Endothelial cell of umbilical vein (primary cell): ENCODE measurements at regions not wholly inside any gene's neighbourhood (a gene's known extent, or its start where the extent isn't known, plus 50 kb on each side); places are given as distances from the start of the nearest gene placed in this dataset.

ENCODE experiments used
- BruUV-seq: library from RNA; stranded (reverse); fragments of 400-500 nt; replicated peaks from 2 replicates; lab custom pipeline; 2021; lab: Mats Ljungman, UMichigan
- CTCF ChIA-PET: fragments of 300-600, 350-600 bp; sonication (Branson Sonifier 250); formaldehyde crosslinking; loops from one replicate; lab custom pipeline; 2021; ENCODE audit warnings: antibody characterized with exemption, inconsistent platforms; lab: Charles Lee
- POLR2A ChIA-PET: fragments of 300-600, 350-600 bp; sonication (Branson Sonifier 250); formaldehyde crosslinking; loops from one replicate; lab custom pipeline; 2021; ENCODE audit warnings: antibody characterized with exemption, inconsistent platforms; lab: Charles Lee
- DNase-seq: peaks from one replicate; pipeline ENCODE4 v3.0.0-alpha.2; 2011; ENCODE audit warnings: low read depth, low spot score
- FAIRE-seq: peaks from 2 replicates; lab custom pipeline; 2011; peaks lifted over from hg19 to GRCh38; lab: Jason Lieb, UNC
- H2AFZ ChIP-seq: 2 replicates; pipeline ENCODE4 v1.6.0; 2012; ENCODE audit warnings: low read depth, low read length, control low read depth, inconsistent platforms
- H3K27ac ChIP-seq: 2 replicates; pipeline ENCODE4 v1.5.1; 2011; ENCODE audit warnings: low read depth, mild to moderate bottlenecking, control low read depth, low read length, moderate library complexity; ENCODE audit not compliant: insufficient read depth
- H3K27me3 ChIP-seq, 2 experiments: 2 replicates each; pipeline versions ENCODE4 v1.6.0 to v1.6.1; 2011; ENCODE audit warnings: low read length in 2 of 2, mixed read lengths in 1 of 2; ENCODE audit not compliant: control insufficient read depth in 2 of 2, insufficient read depth in 2 of 2
- H3K36me3 ChIP-seq, 2 experiments: 2 replicates in 1 of 2; 3 replicates in 1 of 2; pipeline ENCODE4 v1.5.1; 2011; ENCODE audit warnings: low read length in 2 of 2, mild to moderate bottlenecking in 1 of 2, moderate library complexity in 1 of 2; ENCODE audit not compliant: control insufficient read depth in 2 of 2, insufficient read depth in 2 of 2; ENCODE audit errors: extremely low read depth in 1 of 2
- H3K4me1 ChIP-seq: 3 replicates; pipeline ENCODE4 v1.5.1; 2011; ENCODE audit warnings: mild to moderate bottlenecking, low read length; ENCODE audit not compliant: control insufficient read depth, insufficient read depth; ENCODE audit errors: extremely low read depth
- H3K4me2 ChIP-seq: 2 replicates; pipeline ENCODE4 v1.6.1; 2011; ENCODE audit warnings: low read length, control low read depth, mixed read lengths; ENCODE audit not compliant: insufficient read depth
- H3K4me3 ChIP-seq, 3 experiments: fragments of 200-600 bp in 1 of 3; sonication (generic), shearing (Covaris generic) in 1 of 3; replicated peaks in 1 of 3; 2 replicates each; pipeline ENCODE4 v1.5.1; 2011 to 2016; ENCODE audit warnings: control low read depth in 3 of 3, low read length in 3 of 3, mild to moderate bottlenecking in 2 of 3, inconsistent platforms in 1 of 3, low read depth in 1 of 3, moderate library complexity in 1 of 3; ENCODE audit not compliant: insufficient read depth in 1 of 3
- H3K79me2 ChIP-seq: 2 replicates; pipeline ENCODE4 v1.6.0; 2012; ENCODE audit warnings: low read length, inconsistent platforms; ENCODE audit not compliant: control insufficient read depth, insufficient read depth
- H3K9ac ChIP-seq: replicated peaks from 2 replicates; pipeline ENCODE3; 2011; ENCODE audit warnings: low read length, control low read depth; ENCODE audit not compliant: insufficient read depth; ENCODE audit errors: extremely low read depth
- H3K9me1 ChIP-seq: replicated peaks from 3 replicates; pipeline ENCODE4 v1.6.0; 2011; ENCODE audit warnings: mild to moderate bottlenecking, low read length; ENCODE audit not compliant: control insufficient read depth, insufficient read depth; ENCODE audit errors: extremely low read depth
- H3K9me3 ChIP-seq: replicated peaks from 2 replicates; pipeline ENCODE4 v1.5.1; 2012; ENCODE audit warnings: low read length, inconsistent platforms; ENCODE audit not compliant: control insufficient read depth, insufficient read depth
- H4K20me1 ChIP-seq: replicated peaks from 2 replicates; pipeline ENCODE3; 2011; ENCODE audit warnings: mild to moderate bottlenecking, low read length; ENCODE audit not compliant: control insufficient read depth, insufficient read depth; ENCODE audit errors: extremely low read depth
- CTCF ChIP-seq, 2 donors: IDR thresholded peaks; 1 replicate in 1 of 2; 2 replicates in 1 of 2; pipeline ENCODE4 v1.5.1; 2011; ENCODE audit warnings: low read length in 2 of 2, mild to moderate bottlenecking in 2 of 2, moderate library complexity in 2 of 2, control low read depth in 1 of 2, inconsistent platforms in 1 of 2, low read depth in 1 of 2; ENCODE audit not compliant: insufficient read depth in 1 of 2; ENCODE audit errors: extremely low read depth in 1 of 2
- EZH2 ChIP-seq: IDR thresholded peaks from 2 replicates; pipeline ENCODE4 v1.6.1; 2012; ENCODE audit warnings: borderline replicate concordance, low read depth, mild to moderate bottlenecking, moderate library complexity, low read length, inconsistent platforms; ENCODE audit not compliant: severe bottlenecking
- FOS ChIP-seq: IDR thresholded peaks from 2 replicates; pipeline ENCODE4 v1.6.1; 2011; ENCODE audit warnings: mild to moderate bottlenecking, low read length, moderate library complexity, borderline replicate concordance; ENCODE audit not compliant: insufficient read depth
- GATA2 ChIP-seq: IDR thresholded peaks from 2 replicates; pipeline ENCODE4 v1.7.0; 2011; ENCODE audit warnings: low read depth, mild to moderate bottlenecking, moderate library complexity, mixed read lengths, low read length; ENCODE audit not compliant: insufficient read length, insufficient read depth
- JUN ChIP-seq: IDR thresholded peaks from 2 replicates; pipeline ENCODE4 v1.6.1; 2011; ENCODE audit warnings: borderline replicate concordance, low read depth; ENCODE audit not compliant: insufficient read length, insufficient read depth
- MYC ChIP-seq: IDR thresholded peaks from one replicate; pipeline ENCODE4 v1.6.1; 2011; ENCODE audit warnings: mild to moderate bottlenecking, low read depth, low read length
- POLR2A ChIP-seq: IDR thresholded peaks from 2 replicates; pipeline ENCODE4 v1.6.1; 2012; ENCODE audit warnings: low read depth, mild to moderate bottlenecking, control low read depth, low read length
- POLR2AphosphoS5 ChIP-seq: IDR thresholded peaks from 2 replicates; pipeline ENCODE4 v1.6.1; 2012; ENCODE audit warnings: low read depth, mild to moderate bottlenecking, control low read depth, low read length, moderate library complexity; ENCODE audit not compliant: insufficient read depth
- dilution Hi-C: fragments of 300-500 bp; cut with MboI; formaldehyde crosslinking; loops from one replicate; pipeline ENCODE4 v1.15.0; 2019; ENCODE audit warnings: low sequenced_read_pairs; ENCODE audit not compliant: extremely low pct_ligation_motif_present
- intact Hi-C: fragments of 100-400 bp; cut with micrococcal nuclease; formaldehyde crosslinking; loops from one replicate; pipeline ENCODE4 v1.10.0; 2022
- TF ChIP-seq, protein P1 (sequence below): IDR thresholded peaks from 2 replicates; pipeline ENCODE4 v1.6.1; 2011; ENCODE audit not compliant: insufficient read depth, insufficient read length

DNA sequence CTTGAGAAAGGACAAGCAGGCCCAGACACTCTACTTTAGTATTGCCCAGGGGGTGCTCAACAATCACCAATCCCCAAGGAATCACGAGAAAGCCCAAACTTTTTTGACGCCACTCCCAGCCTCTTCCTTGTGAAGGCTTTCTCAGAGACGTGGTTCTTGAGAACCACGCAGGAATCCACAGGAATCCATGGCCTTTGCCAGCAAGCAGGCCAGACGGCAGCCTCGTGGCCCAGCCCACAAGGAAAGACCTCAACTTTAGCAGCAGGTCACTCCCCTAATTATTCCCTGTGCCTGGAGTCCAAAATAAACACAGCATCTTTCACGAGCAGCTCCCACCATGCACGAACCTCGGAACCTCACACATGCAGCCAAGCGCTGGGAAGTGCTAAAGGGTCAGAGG, 104.2 kb downstream of the WT1 start:
- dilution Hi-C loops (no loop called here), intact Hi-C loops (no loop called here)
- no peak overlapping the region for H2AFZ ChIP-seq
- H3K27ac ChIP-seq, result no peak overlapping the region
- no peaks in the 10 kb centered on the region for H4K20me1 ChIP-seq
- H3K9ac ChIP-seq, result no peak overlapping the region
- CTCF ChIA-PET, result interaction anchor here (5.2 kb wide), 1 partner anchor 7 kb away, joined by 60 read pairs; no protein-coding TSS in a partner anchor
- no peaks in the 10 kb centered on the region for H3K79me2 ChIP-seq
- POLR2A ChIA-PET, result no interaction called here
- no TSS peak for BruUV-seq
- peaks cover 0 to 8% of the 10 kb centered on the region in 2 experiments for H3K27me3 ChIP-seq
- no peak overlapping the region for H3K4me2 ChIP-seq
- DNase-seq (no peak), FAIRE-seq (no peak)
- H3K36me3 ChIP-seq, result no peaks in the 10 kb centered on the region
- TF ChIP-seq POLR2A, result no peak
- no peak for TF ChIP-seq CTCF (IDR thresholded peaks at IDR 0.05; ENCODE audit: extremely low read depth in 1 of 2, insufficient read depth in 1 of 2, low read depth in 1 of 2, low read length in 2 of 2)
- TF ChIP-seq MYC, result no peak
- no peak for TF ChIP-seq FOS
- TF ChIP-seq, protein P1, sequence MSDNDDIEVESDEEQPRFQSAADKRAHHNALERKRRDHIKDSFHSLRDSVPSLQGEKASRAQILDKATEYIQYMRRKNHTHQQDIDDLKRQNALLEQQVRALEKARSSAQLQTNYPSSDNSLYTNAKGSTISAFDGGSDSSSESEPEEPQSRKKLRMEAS, result no peak
- no peak for TF ChIP-seq EZH2
- TF ChIP-seq GATA2, result no peak
- TF ChIP-seq POLR2AphosphoS5, result no peak
- no peak for TF ChIP-seq JUN
- no peaks in the 10 kb centered on the region for H3K9me1 ChIP-seq
- H3K4me1 ChIP-seq, result no peaks in the 10 kb centered on the region
- no peak overlapping the region for H3K4me3 ChIP-seq
- H3K9me3 ChIP-seq, result no peaks in the 10 kb centered on the region
